ENCODE measurements at regions not wholly inside any gene's neighbourhood (a gene's known extent, or its start where the extent isn't known, plus 50 kb on each side); places are given as distances from the start of the nearest gene placed in this dataset.

GRCh38 chr13:57063007-57063406, 77.7 kb upstream of the PRR20A start (continued):
- TF ChIP-seq CDX4 (CRISPR knock-in tag; IDR thresholded peaks at IDR 0.05; ENCODE audit: borderline replicate concordance) (no peak), SMAD3 (CRISPR knock-in tag; IDR thresholded peaks at IDR 0.05; ENCODE audit: borderline replicate concordance) (no peak), PRRX2 (CRISPR knock-in tag; IDR thresholded peaks at IDR 0.05) (no peak), ZNF416 (CRISPR knock-in tag; IDR thresholded peaks at IDR 0.05) (no peak), TCF7 (CRISPR knock-in tag; IDR thresholded peaks at IDR 0.05; ENCODE audit: low read depth) (no peak), ZNF138 (CRISPR knock-in tag; conservative IDR thresholded peaks at IDR 0.05) (no peak), PREB (CRISPR knock-in tag; IDR thresholded peaks at IDR 0.05; ENCODE audit: borderline replicate concordance) (no peak), HMGXB4 (CRISPR knock-in tag; IDR thresholded peaks at IDR 0.05) (no peak)

GRCh38 chr13:57073983-57074382, 66.7 kb upstream of the PRR20A start:
- H3K4me3 Mint-ChIP-seq = no peak overlapping the region
- TF ChIP-seq MLX (CRISPR knock-in tag; IDR thresholded peaks at IDR 0.05) = no peak
- no peak for TF ChIP-seq ZNF423 (CRISPR knock-in tag; IDR thresholded peaks at IDR 0.05)
- no peak for TF ChIP-seq PRRX2 (CRISPR knock-in tag; IDR thresholded peaks at IDR 0.05)
- TF ChIP-seq NR1H2 (CRISPR knock-in tag; IDR thresholded peaks at IDR 0.05) = no peak
- TF ChIP-seq PREB (CRISPR knock-in tag; IDR thresholded peaks at IDR 0.05; ENCODE audit: borderline replicate concordance) = no peak
- no peak for TF ChIP-seq TP53 (CRISPR knock-in tag; IDR thresholded peaks at IDR 0.05)
- no peak for TF ChIP-seq ERG (CRISPR knock-in tag; IDR thresholded peaks at IDR 0.05)
- no peak for TF ChIP-seq ARID4B (CRISPR knock-in tag; IDR thresholded peaks at IDR 0.05; ENCODE audit: borderline replicate concordance)
- no peak for TF ChIP-seq ZSCAN18 (CRISPR knock-in tag; IDR thresholded peaks at IDR 0.05)
- TF ChIP-seq NFYB (CRISPR knock-in tag; conservative IDR thresholded peaks at IDR 0.05; ENCODE audit: low read depth) = no peak
- no peak for TF ChIP-seq MAX (CRISPR knock-in tag; IDR thresholded peaks at IDR 0.05)
- no peak for TF ChIP-seq USF1 (CRISPR knock-in tag; IDR thresholded peaks at IDR 0.05)
- no peaks in the 10 kb centered on the region for H3K27me3 Mint-ChIP-seq (ENCODE audit: low read depth)
- CTCF ChIA-PET = no interaction called here
- H3K9me3 Mint-ChIP-seq = no peaks in the 10 kb centered on the region
- no peaks in the 10 kb centered on the region for H3K4me1 Mint-ChIP-seq
- H3K27ac Mint-ChIP-seq = no peak overlapping the region
- DNase-seq (ENCODE audit: low spot score) = no peak
- no peaks in the 10 kb centered on the region for H3K36me3 Mint-ChIP-seq
- POLR2A ChIA-PET = no interaction called here
- no peak for ATAC-seq
